ENCODE measurements at regions not wholly inside any gene's neighbourhood (a gene's known extent, or its start where the extent isn't known, plus 50 kb on each side); places are given as distances from the start of the nearest gene placed in this dataset.

- ChIA-PET CTCF (no interaction called here), POLR2A (no interaction called here)
- Histone ChIP-seq H3K4me3 (ENCODE audit: low read depth, low read length) (no peak overlapping the region), H3K27ac (ENCODE audit: extremely low read depth, low read depth, low read length) (no peak overlapping the region), H3K9me3 (ENCODE audit: control insufficient read depth, insufficient read depth, low read depth, low read length) (no peaks in the 10 kb centered on the region), H3K36me3 (ENCODE audit: control insufficient read depth in 2 of 2, insufficient read depth in 1 of 2, low read length in 2 of 2) (no peaks in the 10 kb centered on the region), H3K4me1 (ENCODE audit: control insufficient read depth, insufficient read depth, low read length) (no peaks in the 10 kb centered on the region)
- TF ChIP-seq ZNF600 (tag by site-specific recombination; IDR thresholded peaks at IDR 0.05) (no peak), EGR2 (tag by site-specific recombination; IDR thresholded peaks at IDR 0.05; ENCODE audit: low read depth) (no peak), ZBTB17 (tag by site-specific recombination; IDR thresholded peaks at IDR 0.05) (no peak), ZNF529 (tag by site-specific recombination; IDR thresholded peaks at IDR 0.05; ENCODE audit: insufficient replicate concordance) (no peak), ZBTB48 (tag by site-specific recombination; IDR thresholded peaks at IDR 0.05) (no peak), ZNF501 (tag by site-specific recombination; IDR thresholded peaks at IDR 0.05) (no peak), ZNF555 (tag by site-specific recombination; conservative IDR thresholded peaks at IDR 0.05) (no peak), GLIS2 (tag by site-specific recombination; IDR thresholded peaks at IDR 0.05) (no peak), ELK4 (IDR thresholded peaks at IDR 0.05; ENCODE audit: borderline replicate concordance, low read depth, low read length) (no peak), ZNF549 (tag by site-specific recombination; IDR thresholded peaks at IDR 0.05) (no peak), PRDM2 (tag by site-specific recombination; IDR thresholded peaks at IDR 0.05; ENCODE audit: borderline replicate concordance) (no peak), SP3 (tag by site-specific recombination; IDR thresholded peaks at IDR 0.05) (no peak), ZNF19 (tag by site-specific recombination; IDR thresholded peaks at IDR 0.05; ENCODE audit: low read depth) (no peak), WT1 (tag by site-specific recombination; IDR thresholded peaks at IDR 0.05) (no peak), ZNF626 (tag by site-specific recombination; IDR thresholded peaks at IDR 0.05) (no peak), ZNF341 (tag by site-specific recombination; IDR thresholded peaks at IDR 0.05; ENCODE audit: low read depth) (no peak)
Observed at GRCh38 chr1:60572378-60572777, 498.8 kb upstream of the C1orf87 start.

DNA sequence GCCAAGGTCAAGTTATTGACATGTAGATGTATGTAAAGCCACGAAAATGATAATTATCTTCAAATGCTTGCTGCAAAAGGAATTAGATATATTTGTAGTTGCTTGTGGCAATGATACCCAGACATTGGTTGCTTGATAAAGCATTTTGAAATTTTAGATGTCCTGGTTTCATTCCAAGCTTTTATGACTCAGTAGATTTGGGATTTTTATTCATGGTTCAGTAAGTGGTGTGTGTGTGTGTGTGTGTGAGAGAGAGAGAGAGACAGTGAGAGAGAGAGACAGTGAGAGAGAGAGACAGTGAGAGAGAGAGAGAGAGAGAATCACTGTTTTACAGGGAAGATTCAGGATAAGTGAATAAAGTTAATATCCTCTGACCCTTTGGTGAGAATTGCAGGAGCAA lies 498.2 kb upstream of the C1orf87 start:
- Histone ChIP-seq H3K36me3 (ENCODE audit: control insufficient read depth in 2 of 2, insufficient read depth in 1 of 2, low read length in 2 of 2) (no peaks in the 10 kb centered on the region), H3K4me1 (ENCODE audit: control insufficient read depth, insufficient read depth, low read length) (no peaks in the 10 kb centered on the region), H3K9me3 (ENCODE audit: control insufficient read depth, insufficient read depth, low read depth, low read length) (no peaks in the 10 kb centered on the region), H3K27ac (ENCODE audit: extremely low read depth, low read depth, low read length) (no peak overlapping the region), H3K4me3 (ENCODE audit: low read depth, low read length) (no peak overlapping the region)
- ChIA-PET POLR2A (no interaction called here), CTCF (no interaction called here)
- 0 out of 2 replicates have a peak, but pooled peaks have one; percentile 18 for TF ChIP-seq ZNF596 (tag by site-specific recombination; IDR thresholded peaks at IDR 0.05)
- TF ChIP-seq ZNF394 (tag by site-specific recombination; IDR thresholded peaks at IDR 0.05; ENCODE audit: borderline replicate concordance) = no peak

Measured in HEK293 (cell line).